GM23338 (cell line): ENCODE measurements at regions not wholly inside any gene's neighbourhood (a gene's known extent, or its start where the extent isn't known, plus 50 kb on each side); places are given as distances from the start of the nearest gene placed in this dataset.

Experiments
- ATAC-seq: fragments of 200-7000 bp; cut with Tn5 transposase; 3 replicates; pipeline ENCODE4 v1.9.1; 2020
- DNase-seq: peaks from one replicate; pipeline ENCODE4 v3.0.0-alpha.2; 2015; ENCODE audit warnings: low spot score
- H2AFZ ChIP-seq: fragments of 200-600 bp; sonication (generic); 2 replicates; pipeline ENCODE4 v1.8.0; 2016; ENCODE audit warnings: antibody characterized with exemption, mild to moderate bottlenecking, moderate library complexity
- H3F3A ChIP-seq: fragments of 200-600 bp; sonication (generic); replicated peaks from 2 replicates; pipeline ENCODE4 v1.8.0; 2017; ENCODE audit warnings: antibody characterized with exemption, mixed run types, low read depth
- H3K27ac ChIP-seq: fragments of 200-600 bp; sonication (generic); 2 replicates; pipeline ENCODE4 v1.6.1; 2016; ENCODE audit warnings: low read depth
- H3K27me3 ChIP-seq: fragments of 200-600 bp; sonication (generic); 2 replicates; pipeline ENCODE4 v1.8.0; 2016; ENCODE audit warnings: mild to moderate bottlenecking, mixed run types, moderate library complexity; ENCODE audit not compliant: insufficient read depth
- H3K36me3 ChIP-seq: fragments of 200-600 bp; sonication (generic); 2 replicates; pipeline ENCODE4 v1.8.0; 2016; ENCODE audit warnings: mild to moderate bottlenecking; ENCODE audit not compliant: insufficient read depth
- H3K4me1 ChIP-seq: fragments of 200-600 bp; sonication (generic); 2 replicates; pipeline ENCODE4 v1.8.0; 2016; ENCODE audit warnings: mild to moderate bottlenecking, moderate library complexity; ENCODE audit not compliant: insufficient read depth
- H3K4me2 ChIP-seq: fragments of 200-600 bp; sonication (generic); 2 replicates; pipeline ENCODE4 v1.7.1; 2017; ENCODE audit warnings: mixed run types
- H3K4me3 ChIP-seq: fragments of 200-600 bp; sonication (generic); 2 replicates; pipeline ENCODE4 v1.6.1; 2016; ENCODE audit warnings: mixed run types
- H3K79me2 ChIP-seq: fragments of 200-600 bp; sonication (generic); replicated peaks from 2 replicates; pipeline ENCODE4 v1.8.0; 2017; ENCODE audit warnings: mild to moderate bottlenecking; ENCODE audit not compliant: insufficient read depth
- H3K9me2 ChIP-seq: fragments of 200-600 bp; sonication (generic); 2 replicates; pipeline ENCODE4 v1.8.0; 2017; ENCODE audit not compliant: insufficient read depth
- H4K20me1 ChIP-seq: fragments of 200-600 bp; sonication (generic); replicated peaks from 2 replicates; pipeline ENCODE4 v1.8.0; 2017; ENCODE audit warnings: mild to moderate bottlenecking; ENCODE audit not compliant: insufficient read depth
- H3K27ac Mint-ChIP-seq: 2 replicates; pipeline ENCODE4 v1.8.0; 2020; ENCODE audit warnings: inconsistent platforms, mild to moderate bottlenecking, moderate library complexity, mixed read lengths
- H3K27me3 Mint-ChIP-seq: 3 replicates; pipeline ENCODE4 v1.8.0; 2022; ENCODE audit warnings: low read depth, mild to moderate bottlenecking, moderate library complexity, mixed read lengths, inconsistent platforms; ENCODE audit not compliant: insufficient read depth, poor library complexity
- H3K36me3 Mint-ChIP-seq: 3 replicates; pipeline ENCODE4 v1.8.0; 2021; ENCODE audit warnings: low read depth, mild to moderate bottlenecking, inconsistent platforms, moderate library complexity, mixed read lengths
- H3K4me1 Mint-ChIP-seq: 3 replicates; pipeline ENCODE4 v1.8.0; 2020; ENCODE audit warnings: mild to moderate bottlenecking, inconsistent platforms, mixed read lengths
- H3K4me3 Mint-ChIP-seq: 3 replicates; pipeline ENCODE4 v1.8.0; 2021; ENCODE audit warnings: moderate library complexity, mild to moderate bottlenecking, inconsistent platforms, mixed read lengths
- H3K9me3 Mint-ChIP-seq: 3 replicates; pipeline ENCODE4 v1.8.0; 2020; ENCODE audit warnings: moderate library complexity, mild to moderate bottlenecking, inconsistent platforms, mixed read lengths
- CREB1 ChIP-seq: fragments of 250-450 bp; sonication (Bioruptor Pico); IDR thresholded peaks from 2 replicates; pipeline ENCODE4 v1.5.0; 2020; ENCODE audit warnings: low read depth, mild to moderate bottlenecking, moderate library complexity
- CTCF ChIP-seq, 2 experiments: fragments of 200-600 bp in 1 of 2; sonication (generic) in 1 of 2; conservative IDR thresholded peaks; 2 replicates each; pipeline versions ENCODE4 v1.5.1 to v1.6.1; 2016 to 2017; ENCODE audit warnings: antibody characterized with exemption in 2 of 2, low read depth in 2 of 2, mild to moderate bottlenecking in 2 of 2, moderate library complexity in 1 of 2
- ETS1 ChIP-seq: IDR thresholded peaks from 2 replicates; pipeline ENCODE4 v1.6.1; 2016; ENCODE audit warnings: antibody characterized with exemption
- EZH2phosphoT487 ChIP-seq: fragments of 200-600 bp; sonication (generic); IDR thresholded peaks from one replicate; pipeline ENCODE4 v1.8.1; 2018; ENCODE audit warnings: antibody characterized with exemption; ENCODE audit not compliant: unreplicated experiment
- JUNB ChIP-seq: IDR thresholded peaks from one replicate; pipeline ENCODE4 v1.6.1; 2016; ENCODE audit warnings: antibody characterized with exemption; ENCODE audit not compliant: unreplicated experiment
- NANOG ChIP-seq: IDR thresholded peaks from 2 replicates; pipeline ENCODE4 v1.6.1; 2016; ENCODE audit warnings: antibody characterized with exemption, borderline replicate concordance
- STAT1 ChIP-seq: IDR thresholded peaks from one replicate; pipeline ENCODE4 v1.6.1; 2016; ENCODE audit warnings: antibody characterized with exemption; ENCODE audit not compliant: unreplicated experiment
- ZNF114 ChIP-seq: fragments of 250-450 bp; sonication (Bioruptor Pico); IDR thresholded peaks from 2 replicates; pipeline ENCODE4 v1.5.0; 2020; ENCODE audit warnings: mild to moderate bottlenecking, moderate library complexity
- ZNF331 ChIP-seq: fragments of 250-450 bp; sonication (Bioruptor Pico); IDR thresholded peaks from 2 replicates; pipeline ENCODE4 v1.5.0; 2020; ENCODE audit warnings: low read depth, mild to moderate bottlenecking, moderate library complexity
- ZNF462 ChIP-seq: fragments of 250-450 bp; sonication (Bioruptor Pico); IDR thresholded peaks from 2 replicates; pipeline ENCODE4 v1.5.0; 2020; ENCODE audit warnings: mild to moderate bottlenecking, moderate library complexity

- TF ChIP-seq ZNF462 (CRISPR knock-in tag) (no peak), CREB1 (no peak), EZH2phosphoT487 (no peak), ETS1 (no peak), ZNF114 (CRISPR knock-in tag) (no peak)
Observed at GRCh38 chr1:166738140-166738539, 101.1 kb upstream of the POGK start (continued).

GRCh38 chr1:166738873-166739272 lies 100.4 kb upstream of the POGK start:
- no peaks in the 10 kb centered on the region for H3F3A ChIP-seq
- H3K27me3 ChIP-seq = no peaks in the 10 kb centered on the region
- DNase-seq = no peak
- no peaks in the 10 kb centered on the region for H3K4me1 ChIP-seq
- H3K4me2 ChIP-seq = no peak overlapping the region
- peaks cover 5% of the 10 kb centered on the region; the same call in 1 of the 2 replicates for H3K9me2 ChIP-seq
- no peaks in the 10 kb centered on the region for H4K20me1 ChIP-seq
- Mint-ChIP-seq H3K27ac (no peak overlapping the region), H3K9me3 (0 out of 3 replicates have a peak, but pooled peaks cover 3% of the 10 kb centered on the region), H3K4me1 (peaks cover 9% of the 10 kb centered on the region; the same call in 2 of the 3 replicates), H3K27me3 (no peaks in the 10 kb centered on the region), H3K4me3 (no peak overlapping the region), H3K36me3 (no peaks in the 10 kb centered on the region)
- H3K27ac ChIP-seq = no peak overlapping the region
- H3K4me3 ChIP-seq = no peak overlapping the region
- 0 out of 2 replicates have a peak overlapping the region, but pooled peaks have one; percentile 39 for H2AFZ ChIP-seq
- no peak for ATAC-seq
- H3K79me2 ChIP-seq = no peaks in the 10 kb centered on the region
- H3K36me3 ChIP-seq = no peaks in the 10 kb centered on the region
- TF ChIP-seq ZNF114 (CRISPR knock-in tag) = no peak
- no peak for TF ChIP-seq STAT1
- TF ChIP-seq ZNF331 = no peak
- TF ChIP-seq NANOG = no peak
- TF ChIP-seq CREB1 = no peak
- TF ChIP-seq ETS1 = no peak
- no peak for TF ChIP-seq JUNB
- no peak for TF ChIP-seq CTCF (conservative IDR thresholded peaks at IDR 0.05; ENCODE audit: low read depth in 2 of 2)
